GM23248 (cell line): ENCODE measurements at regions not wholly inside any gene's neighbourhood (a gene's known extent, or its start where the extent isn't known, plus 50 kb on each side); places are given as distances from the start of the nearest gene placed in this dataset.

Source experiments
- EZH2 ChIP-seq: fragments of 200-600 bp; sonication (generic); IDR thresholded peaks from 2 replicates; pipeline ENCODE4 v1.6.1; 2018; ENCODE audit warnings: antibody characterized with exemption, mild to moderate bottlenecking; ENCODE audit not compliant: insufficient read depth, poor library complexity, severe bottlenecking
- EZH2phosphoT487 ChIP-seq: fragments of 200-600 bp; sonication (generic); IDR thresholded peaks from 2 replicates; pipeline ENCODE4 v1.6.1; 2018; ENCODE audit warnings: antibody characterized with exemption, moderate library complexity, mild to moderate bottlenecking, low read depth; ENCODE audit not compliant: insufficient read depth

GRCh38 chr11:21839796-21840195 is 353.1 kb upstream of the ANO5 start:
- no peak for TF ChIP-seq EZH2
- no peak for TF ChIP-seq EZH2phosphoT487
